Stimulated activated CD4-positive, alpha-beta T cell treated with anti-CD3 and anti-CD28 coated beads, Interleukin-4, amount 100 ng/mL, for 4 hours (primary cell): ENCODE measurements at regions not wholly inside any gene's neighbourhood (a gene's known extent, or its start where the extent isn't known, plus 50 kb on each side); places are given as distances from the start of the nearest gene placed in this dataset.
"Not testable (repeated sequence)": the region's sequence is repeated elsewhere in the genome, so short reads cannot be mapped to it uniquely, and the experiment has no call there.

Experiments used
- DNase-seq, 2 experiments: peaks; one replicate each; pipeline ENCODE4 v3.0.0-alpha.2; 2020

GRCh38 chr2:12435430-12436222 lies 281.1 kb upstream of the TRIB2 start:
- no peak for DNase-seq

- no peak for DNase-seq
Measured at GRCh38 chr2:12436483-12436882, 280.3 kb upstream of the TRIB2 start.

- no peak for DNase-seq
Measured at GRCh38 chr2:12436935-12437561, 279.7 kb upstream of the TRIB2 start.

- no peak for DNase-seq
Measured at GRCh38 chr2:12440731-12441130, 276.0 kb upstream of the TRIB2 start.

- DNase-seq = no peak
Measured at GRCh38 chr2:12441750-12442475, 274.8 kb upstream of the TRIB2 start.

GRCh38 chr2:12442476-12442847 lies 274.3 kb upstream of the TRIB2 start:
- no peak for DNase-seq

- DNase-seq = no peak
Measured at GRCh38 chr2:12448846-12449505, 267.8 kb upstream of the TRIB2 start.

GRCh38 chr2:12451726-12452125 lies 265.0 kb upstream of the TRIB2 start:
- DNase-seq = no peak

GRCh38 chr2:12452185-12452584 lies 264.6 kb upstream of the TRIB2 start:
- DNase-seq = no peak

- no peak for DNase-seq
Measured at GRCh38 chr2:12453731-12454130, 263.0 kb upstream of the TRIB2 start.

- no peak for DNase-seq
Measured at GRCh38 chr2:12455661-12456060, 261.1 kb upstream of the TRIB2 start.

GRCh38 chr2:12456293-12457106 lies 260.2 kb upstream of the TRIB2 start:
- peak; percentile 49 to 70 for DNase-seq

GRCh38 chr2:12457831-12458230 lies 258.9 kb upstream of the TRIB2 start:
- no peak for DNase-seq

- no peak for DNase-seq
Measured at GRCh38 chr2:12463189-12463588, 253.5 kb upstream of the TRIB2 start.

- DNase-seq = no peak
Measured at GRCh38 chr2:12465631-12466135, 251.1 kb upstream of the TRIB2 start.

- no peak for DNase-seq
Measured at GRCh38 chr2:12467303-12467702, 249.4 kb upstream of the TRIB2 start.

GRCh38 chr2:12469141-12469561 lies 247.6 kb upstream of the TRIB2 start:
- no peak for DNase-seq

GRCh38 chr2:12472265-12472664 lies 244.5 kb upstream of the TRIB2 start:
- not testable (repeated sequence) for DNase-seq

GRCh38 chr2:12478151-12479064 lies 238.3 kb upstream of the TRIB2 start:
- no peak for DNase-seq

GRCh38 chr2:12479065-12479601 lies 237.6 kb upstream of the TRIB2 start:
- no peak for DNase-seq
